ENCODE measurements at regions not wholly inside any gene's neighbourhood (a gene's known extent, or its start where the extent isn't known, plus 50 kb on each side); places are given as distances from the start of the nearest gene placed in this dataset.
A peak's percentile ranks its signal among the peaks of the same experiment; 100 is the strongest.

GRCh38 chr2:65716698-65717097 is 284.3 kb upstream of the SPRED2 start:
- DNase-seq, result no peak

- DNase-seq, result no peak
Measured at GRCh38 chr2:65715323-65715722, 282.9 kb upstream of the SPRED2 start.

DNA sequence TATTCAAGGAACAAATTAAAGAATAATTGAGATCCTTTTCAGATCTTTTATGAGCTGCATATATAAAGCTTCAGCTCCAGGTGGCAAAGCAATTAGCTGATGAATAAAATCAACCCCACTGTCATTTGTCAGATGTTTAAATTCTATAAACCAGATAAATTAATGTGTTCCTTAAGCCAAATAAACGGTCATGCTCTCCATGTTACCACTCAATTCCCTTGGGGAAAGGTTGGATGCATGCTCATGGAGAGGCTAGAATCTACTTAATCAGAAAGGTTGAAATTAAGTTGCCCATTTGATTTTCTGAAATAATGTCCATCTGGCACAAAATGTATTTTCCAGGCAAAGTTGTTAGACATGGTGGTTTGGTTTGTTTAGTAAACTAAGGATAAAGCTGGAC is 282.5 kb upstream of the SPRED2 start:
- DNase-seq, result no peak

DNA sequence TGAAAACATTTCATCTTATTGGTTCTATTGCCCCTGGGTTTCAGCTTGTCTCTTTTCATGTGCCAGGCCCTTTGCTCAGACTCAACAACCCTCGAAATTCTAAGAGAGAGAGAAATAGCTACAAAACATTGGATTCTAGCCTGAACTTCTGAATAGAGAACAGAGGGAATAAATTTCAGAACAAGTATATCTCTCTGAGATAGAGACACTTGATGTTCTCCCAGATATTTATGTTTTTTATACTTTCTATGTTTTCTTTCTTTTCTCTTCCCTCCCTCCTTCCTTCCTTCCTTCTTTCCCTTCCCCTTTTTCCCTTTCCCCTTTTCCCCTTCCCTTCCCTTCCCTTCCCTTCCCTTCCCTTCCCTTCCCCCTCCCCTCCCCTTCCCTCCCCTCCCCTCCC is 279.5 kb upstream of the SPRED2 start:
- no peak for DNase-seq

GRCh38 chr2:65710779-65711295 is 278.4 kb upstream of the SPRED2 start:
- DNase-seq, result peak; percentile 16

DNA sequence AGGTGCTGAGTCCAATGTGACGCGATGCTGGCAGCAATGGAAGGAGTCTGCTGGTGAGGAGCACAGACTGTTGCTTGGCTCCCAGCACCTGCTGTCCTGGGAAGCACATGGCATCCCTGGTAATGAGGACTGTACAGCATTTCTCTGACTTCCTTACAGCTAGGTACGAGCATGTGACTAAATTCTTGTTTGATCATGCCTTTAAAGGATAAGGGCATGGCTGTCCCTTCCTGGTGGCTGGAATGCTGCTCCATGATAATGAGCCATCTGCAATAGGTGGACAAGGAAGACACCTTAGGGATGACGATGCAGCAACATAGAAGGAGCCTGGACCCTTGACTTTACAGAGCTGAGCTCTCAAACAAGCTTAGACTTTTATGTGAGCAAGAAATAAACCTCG is 278.0 kb upstream of the SPRED2 start:
- no peak for DNase-seq

DNA sequence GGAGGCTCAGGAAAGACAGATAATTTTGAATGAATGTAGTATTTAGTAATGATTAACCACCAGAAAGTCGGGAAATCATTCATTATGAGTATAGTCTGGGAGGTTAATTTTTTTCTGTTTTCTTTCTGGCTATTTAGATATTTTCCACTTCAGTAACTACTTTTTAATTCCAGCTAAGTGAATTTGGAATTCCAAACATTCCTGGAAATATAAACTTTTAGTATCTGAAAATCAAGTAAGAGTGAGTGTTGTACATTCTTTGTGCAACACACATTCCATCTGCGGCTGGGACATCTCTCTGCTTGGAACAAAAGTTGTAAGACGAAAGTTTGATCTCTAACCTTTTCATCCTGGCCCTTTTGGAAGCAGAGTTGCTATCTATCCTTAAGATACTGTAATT is 275.7 kb upstream of the SPRED2 start:
- no peak for DNase-seq

DNA sequence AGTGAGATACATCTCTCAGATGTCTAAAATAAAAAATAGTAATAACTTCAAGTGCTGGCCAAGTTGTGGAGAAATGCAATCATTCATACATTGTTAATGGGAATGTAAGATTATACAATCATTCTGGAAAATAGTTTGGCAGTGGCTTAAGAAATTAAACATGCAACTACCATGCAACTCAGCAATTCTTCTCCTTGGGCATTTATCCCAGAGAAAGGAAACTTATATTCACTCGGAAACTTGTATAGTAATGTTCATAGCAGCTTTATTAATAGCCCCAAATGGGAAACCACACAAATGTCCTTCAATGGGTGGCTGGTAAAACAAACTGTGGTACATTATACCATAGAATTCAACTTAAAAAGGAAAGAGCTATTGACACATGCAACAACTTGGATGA is 274.0 kb upstream of the SPRED2 start:
- no peak for DNase-seq

DNA sequence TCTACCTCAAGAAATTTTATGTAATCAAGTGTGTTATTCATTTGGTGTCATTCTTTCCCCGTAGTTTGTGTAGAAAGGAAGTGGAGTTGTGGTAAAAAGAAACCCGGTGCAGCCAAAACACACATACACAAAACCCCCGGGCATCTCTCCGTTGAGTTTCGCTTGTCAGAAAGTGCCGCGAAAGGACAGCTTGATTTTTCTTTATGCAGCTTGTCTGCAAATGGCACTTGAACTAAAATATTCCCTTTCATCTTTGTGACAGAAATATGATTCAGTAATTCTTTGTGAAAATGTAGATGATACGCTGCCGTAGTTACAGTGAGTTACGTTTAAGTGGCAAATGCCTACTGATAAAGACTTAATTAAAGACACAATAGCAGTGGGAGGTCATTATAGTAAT is 268.8 kb upstream of the SPRED2 start:
- no peak for DNase-seq

GRCh38 chr2:65700720-65701119 is 268.3 kb upstream of the SPRED2 start:
- no peak for DNase-seq

DNA sequence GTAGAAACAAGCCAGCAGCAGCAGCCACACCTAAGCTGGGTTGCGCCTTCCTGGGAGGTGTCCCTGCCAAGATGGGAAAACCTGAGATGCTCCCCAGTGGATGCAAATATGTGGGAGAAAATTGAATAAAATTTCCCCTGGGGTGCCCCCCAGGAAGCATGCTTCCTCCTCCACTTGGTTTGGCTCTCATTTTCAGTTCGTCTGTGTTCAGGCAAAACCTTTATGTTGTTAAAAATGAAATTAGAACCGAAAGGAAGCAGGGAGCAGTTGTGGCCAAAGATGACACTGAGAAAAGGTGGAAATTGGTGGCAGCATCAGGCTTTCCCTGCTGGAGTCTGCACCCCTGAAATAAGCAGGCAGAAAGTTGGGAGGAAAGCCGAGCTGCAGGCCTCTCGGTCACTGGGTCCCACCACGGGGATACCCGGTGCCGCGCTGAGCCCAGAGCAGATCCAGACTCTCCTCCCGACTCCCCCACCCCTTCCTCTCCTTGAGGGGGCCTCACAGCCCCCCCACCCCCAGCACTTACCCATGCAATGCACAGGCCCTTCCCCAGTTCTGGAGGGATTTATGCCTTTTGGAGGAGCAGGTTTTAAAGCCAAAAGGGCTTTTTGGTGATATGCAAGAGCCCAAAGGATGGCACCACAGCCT is 267.7 kb upstream of the SPRED2 start:
- no peak for DNase-seq

GRCh38 chr2:65691816-65692215 is 259.4 kb upstream of the SPRED2 start:
- no peak for DNase-seq

- DNase-seq, result no peak
Measured at GRCh38 chr2:65688141-65688886, 255.9 kb upstream of the SPRED2 start.

GRCh38 chr2:65687614-65688013 is 255.2 kb upstream of the SPRED2 start:
- DNase-seq, result no peak

GRCh38 chr2:65686928-65687521 is 254.6 kb upstream of the SPRED2 start:
- no peak for DNase-seq

DNA sequence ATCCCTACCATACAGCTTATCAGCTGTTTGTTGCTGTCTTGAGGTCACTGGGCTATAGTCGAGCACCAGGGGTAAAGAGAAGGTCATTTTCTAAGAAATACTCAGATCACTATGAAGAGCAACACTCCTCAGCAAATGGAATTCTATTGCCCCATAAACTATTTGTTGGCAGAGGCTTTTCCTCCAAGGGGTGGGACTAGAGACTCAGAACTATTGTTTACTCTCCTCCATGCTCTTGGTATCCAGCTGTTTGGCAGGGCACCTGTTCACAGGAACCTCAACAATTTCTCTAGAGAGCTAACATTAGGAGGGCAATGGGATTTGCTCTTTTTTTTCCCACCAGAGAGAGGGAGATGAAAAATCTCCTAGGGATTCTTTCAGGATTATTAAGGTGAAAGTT is 249.1 kb upstream of the SPRED2 start:
- no peak for DNase-seq

DNA sequence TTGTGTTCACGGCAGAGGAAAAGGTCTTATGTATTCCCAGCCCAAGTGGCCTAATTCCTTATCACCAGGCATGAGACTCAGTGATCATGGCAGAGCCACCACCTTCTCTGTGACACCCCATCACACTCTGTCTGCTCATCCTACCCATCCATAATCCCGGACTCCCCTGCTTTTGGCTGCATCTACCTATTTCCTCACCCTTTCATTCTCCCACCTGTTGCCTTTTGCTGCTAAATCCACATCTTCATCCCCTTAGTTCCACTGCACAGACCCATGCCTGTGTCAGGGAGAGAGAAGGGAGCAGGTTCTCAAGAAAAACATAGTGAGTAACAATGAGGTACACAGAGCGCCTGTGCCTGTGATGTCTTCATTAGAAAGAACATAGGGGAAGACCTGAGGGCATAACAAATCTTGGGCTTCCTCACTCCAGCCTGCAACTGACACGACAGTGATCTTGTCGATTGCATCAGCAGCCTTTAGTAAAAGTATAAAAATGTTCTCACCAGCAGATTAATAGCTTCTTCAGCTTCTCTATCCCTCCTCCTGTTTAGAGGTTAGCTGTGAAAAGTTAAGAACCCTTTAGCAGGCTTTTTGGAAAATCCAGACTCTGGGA is 246.5 kb upstream of the SPRED2 start:
- no peak for DNase-seq

GRCh38 chr2:65675350-65675749 is 243.0 kb upstream of the SPRED2 start:
- DNase-seq, result no peak

DNA sequence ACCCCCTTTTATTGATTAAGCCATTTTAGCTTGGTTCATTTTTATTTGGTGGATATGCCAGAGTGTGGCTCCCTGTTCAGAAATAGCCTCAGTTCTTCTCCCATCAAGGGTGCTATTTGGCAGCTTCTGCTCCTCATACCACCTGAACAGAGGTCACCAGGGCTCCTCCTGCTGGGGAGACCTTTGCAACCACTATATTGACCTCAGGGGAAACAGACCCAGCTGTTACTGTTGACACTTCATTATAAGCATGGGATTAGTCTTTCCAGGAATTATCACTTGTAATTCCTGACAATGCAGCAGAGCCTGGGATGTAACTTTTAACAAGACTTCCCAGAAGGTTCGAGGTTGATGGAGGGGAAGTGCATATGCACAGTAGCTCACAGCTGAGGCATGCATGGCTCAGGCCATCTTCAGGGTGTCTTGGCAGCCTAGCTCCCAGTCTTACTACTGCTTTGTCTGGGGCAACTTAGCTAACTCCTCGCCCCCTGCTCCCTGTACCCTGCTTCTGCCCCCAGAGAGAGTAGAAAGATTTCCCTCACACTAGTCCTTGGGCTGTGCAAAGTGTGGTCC is 239.4 kb upstream of the SPRED2 start:
- no peak for DNase-seq

DNA sequence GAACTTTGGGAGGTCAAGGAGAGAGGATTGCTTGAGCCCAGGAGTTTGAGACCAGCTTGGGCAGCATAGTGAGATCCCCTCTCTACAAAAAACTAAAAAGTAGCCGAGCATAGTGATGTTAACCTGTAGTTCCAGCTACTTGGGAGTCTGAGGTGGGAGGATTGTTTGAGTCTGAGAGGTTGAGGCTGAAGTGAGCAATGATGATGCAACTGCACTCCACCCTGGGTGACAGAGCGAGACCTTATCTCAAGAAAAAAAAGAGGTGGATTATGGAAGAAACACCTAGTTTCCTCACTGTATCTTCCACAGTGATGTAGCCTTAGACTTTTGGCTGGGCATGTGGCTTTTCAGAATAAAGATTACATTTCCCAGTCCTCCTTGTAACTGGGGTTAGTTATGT is 237.2 kb upstream of the SPRED2 start:
- no peak for DNase-seq

GRCh38 chr2:65668744-65669143 is 236.3 kb upstream of the SPRED2 start:
- no peak for DNase-seq

DNA sequence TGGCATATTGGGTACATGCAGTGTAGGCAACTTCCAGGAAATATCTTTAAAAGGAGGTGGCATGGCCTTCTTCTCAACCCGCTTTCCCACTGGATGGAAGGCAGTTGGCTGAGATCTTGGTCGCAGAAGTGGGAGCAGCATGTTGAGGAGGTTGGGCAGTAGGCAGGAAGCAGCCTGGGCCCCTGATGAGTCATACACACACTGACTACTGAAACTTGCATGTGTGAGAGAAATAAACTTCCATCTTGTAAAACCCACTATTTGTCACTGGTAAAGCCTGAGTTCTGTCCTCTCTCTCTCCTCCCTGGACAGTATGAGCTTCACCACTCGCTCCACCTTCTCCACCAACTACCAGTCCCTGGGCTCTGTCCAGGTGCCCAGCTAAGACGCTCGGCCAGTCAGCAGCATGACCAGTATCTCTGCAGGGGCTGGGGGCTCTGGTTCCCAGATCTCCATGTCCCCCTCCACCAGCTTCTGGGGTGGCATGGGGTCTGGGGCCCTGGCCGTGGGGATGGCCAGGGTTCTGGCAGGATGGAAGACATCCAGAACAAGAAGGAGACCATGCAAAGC is 233.8 kb upstream of the SPRED2 start:
- peak; percentile 66 for DNase-seq

GRCh38 chr2:65664931-65665330 is 232.5 kb upstream of the SPRED2 start:
- DNase-seq, result no peak
